ENCODE measurements at regions not wholly inside any gene's neighbourhood (a gene's known extent, or its start where the extent isn't known, plus 50 kb on each side); places are given as distances from the start of the nearest gene placed in this dataset.

DNA sequence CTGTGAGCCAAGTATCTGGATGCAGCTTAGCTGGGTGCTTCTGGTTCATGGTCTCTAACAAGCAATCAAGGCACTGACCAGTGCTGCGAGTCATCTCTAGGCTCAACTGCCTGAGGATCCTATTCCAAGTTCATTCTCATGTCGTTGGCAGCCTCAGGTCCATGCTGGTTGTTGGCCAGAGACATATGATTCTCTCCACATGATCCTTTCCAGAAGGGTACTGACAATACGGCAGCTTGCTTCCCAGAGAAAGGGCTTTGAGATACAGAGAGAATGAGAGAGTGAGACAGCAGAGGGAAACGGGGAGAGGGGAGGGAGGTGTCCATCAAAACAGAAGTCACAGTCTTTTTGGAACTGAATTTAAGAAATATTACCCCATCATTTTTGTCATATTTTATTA, 405.6 kb downstream of the XPNPEP1 start:
- H3K14ac ChIP-seq (ENCODE audit: insufficient read length): no peak overlapping the region
- no peak overlapping the region for H3K18ac ChIP-seq (ENCODE audit: extremely low read depth, low read length)
- no peaks in the 10 kb centered on the region for H3K36me3 ChIP-seq (ENCODE audit: control insufficient read depth in 2 of 4, insufficient read depth in 4 of 4, low read length in 3 of 4)
- no peaks in the 10 kb centered on the region for H3K79me1 ChIP-seq (ENCODE audit: low read depth, low read length)
- H2BK5ac ChIP-seq (ENCODE audit: low read depth, low read length): no peak overlapping the region
- no peak overlapping the region for H2BK20ac ChIP-seq (ENCODE audit: low read length)
- H3K9me3 ChIP-seq (ENCODE audit: insufficient read depth in 2 of 2, low read depth in 1 of 2, low read length in 1 of 2): no peaks in the 10 kb centered on the region
- no peak overlapping the region for H2BK15ac ChIP-seq (ENCODE audit: low read length)
- no peak overlapping the region for H3K4me3 ChIP-seq (ENCODE audit: extremely low read depth in 1 of 4, insufficient read depth in 2 of 4, low read depth in 3 of 4, low read length in 4 of 4)
- no peaks in the 10 kb centered on the region for H3K27me3 ChIP-seq (replicated peaks in 1 of 4; ENCODE audit: control insufficient read depth in 3 of 4, extremely low read depth in 1 of 4, insufficient read depth in 3 of 4, low read length in 3 of 4)
- H3K79me2 ChIP-seq (ENCODE audit: control insufficient read depth in 1 of 2, insufficient read depth in 2 of 2, low read length in 2 of 2): no peaks in the 10 kb centered on the region
- no peak overlapping the region for H3K4ac ChIP-seq (replicated peaks; ENCODE audit: insufficient read length, low read depth, low read length)
- H2AK5ac ChIP-seq (ENCODE audit: low read depth, low read length): no peak overlapping the region
- H2BK120ac ChIP-seq (replicated peaks; ENCODE audit: low read depth, low read length): no peak overlapping the region
- H3K27ac ChIP-seq (ENCODE audit: low read depth, low read length): no peak overlapping the region
- ChIA-PET POLR2A (ENCODE audit: partially characterized antibody) (no interaction called here), CTCF (ENCODE audit: partially characterized antibody) (no interaction called here)
- H3K23me2 ChIP-seq (ENCODE audit: low read depth, low read length): no peaks in the 10 kb centered on the region; the same call in 1 of the 2 replicates
- no peak overlapping the region for H4K8ac ChIP-seq (ENCODE audit: extremely low read depth, insufficient read depth, low read length)
- H3K56ac ChIP-seq (replicated peaks; ENCODE audit: insufficient read length, low read depth, low read length): no peak overlapping the region
- H3K4me2 ChIP-seq (ENCODE audit: insufficient read depth in 1 of 2, low read depth in 2 of 2, low read length in 2 of 2): no peak overlapping the region
- H3K4me1 ChIP-seq (replicated peaks in 1 of 4; ENCODE audit: control insufficient read depth in 3 of 4, insufficient read depth in 4 of 4, low read length in 3 of 4): no peaks in the 10 kb centered on the region
- H2BK12ac ChIP-seq (ENCODE audit: low read depth, low read length): no peak overlapping the region
- TF ChIP-seq RBBP5 (IDR thresholded peaks at IDR 0.05; ENCODE audit: borderline replicate concordance, low read depth, low read length): no peak
- no peak for TF ChIP-seq GTF2F1 (IDR thresholded peaks at IDR 0.05; ENCODE audit: borderline replicate concordance, low read depth, low read length)
- no peak for TF ChIP-seq EZH2 (IDR thresholded peaks at IDR 0.05; ENCODE audit: low read depth, low read length, severe bottlenecking)
- DNase-seq (ENCODE audit: low read depth in 1 of 2, low spot score in 2 of 2): no peak
- H3K23ac ChIP-seq (ENCODE audit: insufficient read length): no peak overlapping the region
- H4K91ac ChIP-seq (replicated peaks; ENCODE audit: insufficient read length, low read length): no peak overlapping the region
- WGBS, 2 experiments (ENCODE audit: extremely low coverage in 1 of 2, insufficient coverage in 1 of 2, insufficient read length in 1 of 2, insufficient replicate concordance in 2 of 2, low coverage in 1 of 2, low lambda C conversion rate in 2 of 2, missing lambda C conversion rate in 1 of 2): 94% methylated on average over 4 of the region's 4 CpGs; no CpG with 5 or more reads in 1 of the 2 experiments
- H3K9ac ChIP-seq (replicated peaks in 1 of 4; ENCODE audit: extremely low read depth in 1 of 4, low read depth in 3 of 4, low read length in 3 of 4): no peak overlapping the region
- no peak overlapping the region; the same call in 1 of the 2 replicates for H2AFZ ChIP-seq (ENCODE audit: low read length)
- no peak for FAIRE-seq
- no peaks in the 10 kb centered on the region for H4K20me1 ChIP-seq (replicated peaks in 1 of 2; ENCODE audit: control insufficient read depth in 1 of 2, insufficient read depth in 2 of 2, low read length in 2 of 2)
- no peak overlapping the region for H4K5ac ChIP-seq (ENCODE audit: insufficient read length, low read depth, low read length)
